GM19372 (cell line): ENCODE measurements at regions not wholly inside any gene's neighbourhood (a gene's known extent, or its start where the extent isn't known, plus 50 kb on each side); places are given as distances from the start of the nearest gene placed in this dataset.
"Not testable (repeated sequence)": the region's sequence is repeated elsewhere in the genome, so short reads cannot be mapped to it uniquely, and the experiment has no call there.

ENCODE experiments used
- ATAC-seq: cut with Tn5 transposase; IDR thresholded peaks from one replicate; pipeline ENCODE4 v1.9.1; 2021; ENCODE audit warnings: mild to moderate bottlenecking, low read depth, moderate library complexity; ENCODE audit not compliant: unreplicated experiment

- ATAC-seq = peak; percentile 58
Measured at GRCh38 chr10:108014145-108014901, 849.8 kb upstream of the SORCS1 start.

GRCh38 chr10:108005627-108006026 lies 841.1 kb upstream of the SORCS1 start:
- ATAC-seq = no peak

GRCh38 chr10:108003576-108003975 lies 839.1 kb upstream of the SORCS1 start:
- ATAC-seq = peak; percentile 36

- ATAC-seq = no peak
Measured at GRCh38 chr10:108003061-108003460, 838.6 kb upstream of the SORCS1 start.

GRCh38 chr10:108000365-108000764 lies 835.9 kb upstream of the SORCS1 start:
- ATAC-seq = no peak

- peak; percentile 56 for ATAC-seq
Measured at GRCh38 chr10:107994621-107995270, 830.2 kb upstream of the SORCS1 start.

GRCh38 chr10:107986571-107986970 lies 822.1 kb upstream of the SORCS1 start:
- no peak for ATAC-seq

GRCh38 chr10:107984581-107984980 lies 820.1 kb upstream of the SORCS1 start:
- no peak for ATAC-seq

- ATAC-seq = no peak
Measured at GRCh38 chr10:107984149-107984548, 819.6 kb upstream of the SORCS1 start.

GRCh38 chr10:107978455-107978854 lies 813.9 kb upstream of the SORCS1 start:
- ATAC-seq = no peak

- ATAC-seq = no peak
Measured at GRCh38 chr10:107971973-107972372, 807.5 kb upstream of the SORCS1 start.

GRCh38 chr10:107971411-107971810 lies 806.9 kb upstream of the SORCS1 start:
- ATAC-seq = no peak

GRCh38 chr10:107970512-107970911 lies 806.0 kb upstream of the SORCS1 start:
- ATAC-seq = no peak

- no peak for ATAC-seq
Measured at GRCh38 chr10:107969936-107970335, 805.4 kb upstream of the SORCS1 start.

- ATAC-seq = no peak
Measured at GRCh38 chr10:107966826-107967225, 802.3 kb upstream of the SORCS1 start.

GRCh38 chr10:107952649-107953556 lies 788.4 kb upstream of the SORCS1 start:
- ATAC-seq = no peak

GRCh38 chr10:107950411-107951062 lies 786.0 kb upstream of the SORCS1 start:
- not testable (repeated sequence) for ATAC-seq

- no peak for ATAC-seq
Measured at GRCh38 chr10:107942826-107943225, 778.3 kb upstream of the SORCS1 start.

GRCh38 chr10:107933076-107933475 lies 768.6 kb upstream of the SORCS1 start:
- no peak for ATAC-seq

GRCh38 chr10:107931808-107932207 lies 767.3 kb upstream of the SORCS1 start:
- ATAC-seq = no peak

- no peak for ATAC-seq
Measured at GRCh38 chr10:107930037-107930436, 765.5 kb upstream of the SORCS1 start.
